ENCODE measurements at regions not wholly inside any gene's neighbourhood (a gene's known extent, or its start where the extent isn't known, plus 50 kb on each side); places are given as distances from the start of the nearest gene placed in this dataset.

GRCh38 chr2:78293768-78294167 lies 731.7 kb upstream of the REG3G start:
- intact Hi-C loops (cut with micrococcal nuclease; ENCODE audit: unreplicated experiment) (no loop called here), in situ Hi-C loops (cut with HindIII; ENCODE audit: extremely low pct_ligation_motif_present, low pct_unique_long_range_greater_than_20kb) (no loop called here)
- 98% methylated on average over 1 of the region's 1 CpG for WGBS (ENCODE audit: low lambda C conversion rate)
- CTCF ChIA-PET (ENCODE audit: low intra/inter-chr PET ratio, low total read pairs) = no interaction called here
- Histone ChIP-seq H3K27ac (ENCODE audit: extremely low read length, insufficient read depth, low read length) (no peak overlapping the region), H2AFZ (ENCODE audit: low read length) (no peak overlapping the region), H4K20me1 (ENCODE audit: insufficient read depth, low read length) (no peaks in the 10 kb centered on the region), H3K4me2 (ENCODE audit: low read depth, low read length) (no peak overlapping the region), H3K9me3 (ENCODE audit: low read length) (no peaks in the 10 kb centered on the region), H3K4me1 (ENCODE audit: insufficient read depth, low read length) (no peaks in the 10 kb centered on the region), H3K27me3 (ENCODE audit: control insufficient read depth in 1 of 2, insufficient read depth in 2 of 2, low read length in 2 of 2) (no peaks in the 10 kb centered on the region), H3K36me3 (replicated peaks in 1 of 2; ENCODE audit: control insufficient read depth in 1 of 2, insufficient read depth in 2 of 2, low read length in 2 of 2) (no peaks in the 10 kb centered on the region), H3K79me2 (ENCODE audit: insufficient read depth, low read length) (no peaks in the 10 kb centered on the region), H3K4me3 (replicated peaks in 1 of 3; ENCODE audit: insufficient read depth in 1 of 3, low read depth in 2 of 3, low read length in 3 of 3) (no peak overlapping the region), H3K9ac (ENCODE audit: insufficient read depth, low read depth, low read length) (no peak overlapping the region)
- ATAC-seq = no peak
- no peak for FAIRE-seq
- POLR2A ChIA-PET = no interaction called here
- no TSS peak for BruUV-seq (replicated peaks)
- no peak for DNase-seq (ENCODE audit: low spot score)
- TF ChIP-seq KLF9 (CRISPR knock-in tag; IDR thresholded peaks at IDR 0.05; ENCODE audit: low read depth) = no peak
- no peak for TF ChIP-seq PAXIP1 (CRISPR knock-in tag; conservative IDR thresholded peaks at IDR 0.05)
- no peak for TF ChIP-seq GATAD2A (CRISPR knock-in tag; IDR thresholded peaks at IDR 0.05)
- TF ChIP-seq, protein P1, sequence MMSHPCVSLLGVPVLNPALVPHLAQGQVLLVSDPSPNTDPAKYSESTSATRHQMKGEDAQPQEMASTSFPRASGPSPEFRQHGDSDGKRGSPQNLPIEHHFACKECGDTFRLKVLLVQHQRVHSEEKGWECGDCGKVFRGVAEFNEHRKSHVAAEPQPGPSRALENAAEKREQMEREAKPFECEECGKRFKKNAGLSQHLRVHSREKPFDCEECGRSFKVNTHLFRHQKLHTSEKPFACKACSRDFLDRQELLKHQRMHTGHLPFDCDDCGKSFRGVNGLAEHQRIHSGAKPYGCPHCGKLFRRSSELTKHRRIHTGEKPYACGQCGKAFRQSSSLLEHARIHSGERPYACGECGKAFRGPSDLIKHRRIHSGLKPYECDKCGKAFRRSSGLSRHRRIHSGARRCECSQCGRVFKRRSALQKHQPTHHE (CRISPR knock-in tag; IDR thresholded peaks at IDR 0.05; ENCODE audit: borderline replicate concordance) = no peak
- TF ChIP-seq ONECUT2 (CRISPR knock-in tag; IDR thresholded peaks at IDR 0.05) = no peak
- no peak for TF ChIP-seq MBD4 (IDR thresholded peaks at IDR 0.05; ENCODE audit: borderline replicate concordance, low read length)
- TF ChIP-seq, protein P2, sequence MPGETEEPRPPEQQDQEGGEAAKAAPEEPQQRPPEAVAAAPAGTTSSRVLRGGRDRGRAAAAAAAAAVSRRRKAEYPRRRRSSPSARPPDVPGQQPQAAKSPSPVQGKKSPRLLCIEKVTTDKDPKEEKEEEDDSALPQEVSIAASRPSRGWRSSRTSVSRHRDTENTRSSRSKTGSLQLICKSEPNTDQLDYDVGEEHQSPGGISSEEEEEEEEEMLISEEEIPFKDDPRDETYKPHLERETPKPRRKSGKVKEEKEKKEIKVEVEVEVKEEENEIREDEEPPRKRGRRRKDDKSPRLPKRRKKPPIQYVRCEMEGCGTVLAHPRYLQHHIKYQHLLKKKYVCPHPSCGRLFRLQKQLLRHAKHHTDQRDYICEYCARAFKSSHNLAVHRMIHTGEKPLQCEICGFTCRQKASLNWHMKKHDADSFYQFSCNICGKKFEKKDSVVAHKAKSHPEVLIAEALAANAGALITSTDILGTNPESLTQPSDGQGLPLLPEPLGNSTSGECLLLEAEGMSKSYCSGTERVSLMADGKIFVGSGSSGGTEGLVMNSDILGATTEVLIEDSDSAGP (CRISPR knock-in tag; IDR thresholded peaks at IDR 0.05; ENCODE audit: borderline replicate concordance) = no peak
- no peak for TF ChIP-seq NR2C2 (CRISPR knock-in tag; IDR thresholded peaks at IDR 0.05; ENCODE audit: borderline replicate concordance)
- TF ChIP-seq ZNF737 (CRISPR knock-in tag; IDR thresholded peaks at IDR 0.05; ENCODE audit: borderline replicate concordance) = no peak
- TF ChIP-seq ZBTB26 (CRISPR knock-in tag; IDR thresholded peaks at IDR 0.05; ENCODE audit: borderline replicate concordance) = no peak
- no peak for TF ChIP-seq ZBED4 (CRISPR knock-in tag; IDR thresholded peaks at IDR 0.05; ENCODE audit: borderline replicate concordance)
- no peak for TF ChIP-seq EEA1 (CRISPR knock-in tag; IDR thresholded peaks at IDR 0.05; ENCODE audit: borderline replicate concordance)
- no peak for TF ChIP-seq ZBTB38 (CRISPR knock-in tag; IDR thresholded peaks at IDR 0.05)

All from HepG2 (cell line).